NCI-H345 treated with DMSO at 0.1 percent for 48 hours (cell line): ENCODE measurements at regions not wholly inside any gene's neighbourhood (a gene's known extent, or its start where the extent isn't known, plus 50 kb on each side); places are given as distances from the start of the nearest gene placed in this dataset.

Experiments
- DNase-seq: peaks from one replicate; lab custom pipeline; 2025; ENCODE audit not compliant: unreplicated experiment; lab: John Stamatoyannopoulos, UW

DNA sequence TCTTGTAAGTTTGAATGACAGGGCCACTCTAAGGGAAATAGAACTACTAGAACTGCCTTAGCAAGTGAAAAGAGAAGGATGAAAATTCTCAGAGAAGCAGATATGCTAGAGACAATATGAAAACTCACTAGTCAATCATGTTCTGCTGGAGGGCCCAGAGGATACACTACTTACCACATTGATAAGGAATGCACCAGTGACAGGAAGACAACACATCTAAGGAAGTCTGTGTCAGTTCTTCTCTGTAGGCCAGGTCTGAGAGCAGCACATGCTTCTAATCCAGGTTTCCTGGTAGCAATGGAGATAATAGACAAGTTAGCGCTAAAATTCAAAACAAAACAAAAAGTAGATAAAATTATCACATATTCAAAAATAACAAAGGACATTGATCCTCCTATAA, 235.2 kb upstream of the AKR1E2 start:
- no peak for DNase-seq

- DNase-seq: no peak
Measured at GRCh38 chr10:4588824-4589223, 237.2 kb upstream of the AKR1E2 start.

GRCh38 chr10:4587466-4587865, 238.5 kb upstream of the AKR1E2 start:
- no peak for DNase-seq

DNA sequence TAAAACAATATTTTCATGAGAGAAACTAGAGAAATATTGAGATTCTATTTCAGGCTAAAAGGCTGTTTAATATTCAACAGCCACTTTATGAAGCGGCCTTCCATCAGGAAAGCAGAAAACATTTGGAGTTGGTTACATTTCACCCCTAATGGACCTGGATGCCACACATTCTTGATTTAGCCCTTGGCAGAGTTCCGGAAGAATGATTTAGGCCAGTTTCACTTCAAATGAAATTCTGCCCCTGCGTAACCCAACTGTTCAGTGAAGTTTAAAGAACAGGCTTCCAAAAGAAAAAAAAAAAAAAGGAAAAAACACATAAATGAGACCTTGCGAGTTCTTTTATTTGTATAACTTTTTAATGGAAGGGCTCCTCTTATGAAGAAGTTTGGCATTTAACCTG, 239.2 kb upstream of the AKR1E2 start:
- no peak for DNase-seq

DNA sequence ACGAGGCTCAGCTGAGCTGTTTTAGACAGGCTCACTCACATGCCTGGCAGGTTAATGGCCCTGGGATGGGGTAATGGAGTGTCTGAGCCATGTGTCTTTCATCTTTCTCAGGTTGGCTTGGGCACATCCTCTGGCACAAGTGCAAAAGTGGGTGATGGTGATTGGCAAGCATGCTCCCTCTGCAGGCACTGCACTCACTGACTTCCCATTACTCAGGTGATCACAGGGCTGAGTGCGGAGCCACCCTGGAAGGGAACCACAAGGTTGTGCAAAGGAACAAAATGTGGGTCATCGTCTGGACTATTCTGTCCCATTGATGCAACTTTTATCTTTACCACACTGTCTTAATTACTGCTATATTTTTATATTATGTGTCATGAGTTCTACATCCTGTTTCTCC, 244.1 kb upstream of the AKR1E2 start:
- no peak for DNase-seq

- DNase-seq: no peak
Measured at GRCh38 chr10:4579844-4580243, 246.2 kb upstream of the AKR1E2 start.

- no peak for DNase-seq
Measured at GRCh38 chr10:4576206-4576605, 249.8 kb upstream of the AKR1E2 start.

- no peak for DNase-seq
Measured at GRCh38 chr10:4569151-4569550, 256.9 kb upstream of the AKR1E2 start.

DNA sequence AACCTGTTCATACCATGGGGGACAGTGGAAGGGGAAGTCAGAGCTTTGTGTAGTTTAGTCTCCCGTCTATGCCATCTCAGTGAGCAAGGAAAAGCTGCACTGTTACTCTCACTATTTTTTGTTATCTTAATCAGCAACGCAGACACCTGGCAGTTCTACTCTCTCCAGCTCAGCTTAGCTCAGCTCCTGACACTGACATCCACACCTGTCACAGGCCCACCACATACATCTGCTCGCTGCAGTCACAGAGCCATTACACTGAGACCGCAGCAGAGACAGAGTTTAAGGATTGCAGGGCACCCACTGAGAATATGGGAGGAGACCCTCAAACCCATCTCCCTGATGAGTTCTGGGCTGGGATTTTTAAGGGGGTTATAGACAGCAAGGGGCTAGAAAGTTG, 257.3 kb upstream of the AKR1E2 start:
- no peak for DNase-seq

DNA sequence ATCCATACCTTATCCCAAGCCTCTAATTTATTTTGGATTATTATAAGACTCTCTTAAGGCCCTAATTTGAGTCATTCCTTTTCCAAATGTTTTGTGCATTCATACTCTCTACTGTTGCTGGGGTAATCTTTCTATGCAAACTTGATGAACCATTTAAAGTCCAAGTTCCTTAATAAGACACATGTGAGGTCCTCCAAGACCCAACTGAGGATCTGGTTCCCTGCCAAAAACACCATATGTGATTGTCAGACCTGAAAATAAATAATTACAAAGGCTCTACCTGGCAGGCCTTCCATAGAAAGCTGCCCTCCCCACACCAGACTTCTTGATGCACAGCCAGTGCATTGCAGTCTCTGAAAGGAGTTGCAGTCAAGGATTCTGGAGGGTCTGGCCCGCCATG, 257.9 kb upstream of the AKR1E2 start:
- DNase-seq: no peak

DNA sequence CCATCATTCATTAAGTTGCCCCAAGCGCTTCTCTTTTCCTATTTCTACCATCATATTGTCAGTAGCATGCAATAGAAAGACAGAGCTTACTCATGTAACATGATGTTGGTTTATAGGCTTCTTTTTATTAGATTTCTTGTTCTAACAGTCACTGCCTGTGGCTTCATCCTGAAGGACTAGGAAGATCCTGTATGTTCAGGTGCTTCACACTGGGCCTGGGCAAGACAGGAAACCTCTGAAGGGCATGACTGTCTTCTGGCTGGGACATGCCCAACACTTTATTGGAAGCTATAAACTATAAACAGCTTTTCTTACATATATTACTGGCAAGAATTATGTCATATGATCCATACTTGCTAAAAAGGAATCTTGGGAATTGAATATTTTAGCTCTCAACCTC, 258.4 kb upstream of the AKR1E2 start:
- no peak for DNase-seq

DNA sequence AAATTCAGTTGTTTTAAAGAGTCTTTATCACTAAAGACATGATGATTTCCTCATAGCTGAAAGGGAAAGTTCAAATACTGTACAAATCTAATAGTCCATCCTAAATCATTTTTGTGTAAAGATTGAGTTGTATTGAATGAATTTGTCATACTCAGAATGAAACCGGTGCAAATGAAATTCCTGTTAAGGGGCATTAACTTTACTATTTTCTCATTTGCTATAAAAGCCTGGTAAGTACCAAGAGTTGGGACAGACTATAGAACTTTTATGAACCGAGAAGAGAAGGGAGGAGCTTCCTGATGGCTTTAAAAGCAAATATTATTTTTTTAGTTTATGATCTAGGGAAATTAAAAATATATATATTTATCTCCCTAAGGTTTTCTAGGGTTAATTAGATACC, 260.0 kb upstream of the AKR1E2 start:
- no peak for DNase-seq

DNA sequence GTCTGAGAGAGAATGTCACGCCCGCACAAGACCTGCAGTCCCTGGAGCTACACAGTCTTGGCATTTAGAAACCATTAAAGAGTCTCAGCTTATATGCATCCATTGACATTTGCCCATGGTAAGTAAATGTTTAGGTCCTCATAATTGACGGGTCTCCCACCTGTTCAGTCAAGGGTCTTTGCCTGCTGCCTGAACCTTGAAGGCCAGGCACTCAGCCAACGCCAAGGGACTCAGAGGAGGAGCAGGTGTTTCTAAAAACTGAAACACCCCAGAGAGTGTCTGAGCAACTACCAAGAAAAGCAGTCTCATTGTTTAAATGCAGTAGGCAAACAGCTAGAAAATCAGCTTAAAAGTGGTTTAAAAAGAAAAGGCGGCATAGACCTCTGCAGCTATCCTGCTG, 264.7 kb upstream of the AKR1E2 start:
- DNase-seq: no peak

- no peak for DNase-seq
Measured at GRCh38 chr10:4557469-4557868, 268.5 kb upstream of the AKR1E2 start.

DNA sequence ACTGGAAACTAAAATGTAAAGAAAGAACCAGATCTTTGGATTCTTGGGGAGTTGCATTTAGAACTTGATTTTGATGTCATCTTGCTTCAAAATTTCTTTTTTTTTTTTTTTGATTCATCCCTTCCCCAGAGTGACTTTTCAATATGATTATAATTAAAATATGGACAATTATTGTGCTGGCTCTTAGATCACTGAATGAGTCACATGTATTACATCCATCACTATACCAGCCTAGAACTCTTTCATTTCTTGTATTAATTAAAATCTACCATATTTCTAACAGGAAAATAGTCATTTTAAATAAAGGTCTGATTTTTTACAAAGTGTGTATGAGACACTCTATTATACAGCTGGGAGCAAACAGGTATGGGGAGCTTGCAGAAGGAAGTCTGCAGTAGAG, 269.5 kb upstream of the AKR1E2 start:
- DNase-seq: no peak

- no peak for DNase-seq
Measured at GRCh38 chr10:4555920-4556319, 270.1 kb upstream of the AKR1E2 start.

DNA sequence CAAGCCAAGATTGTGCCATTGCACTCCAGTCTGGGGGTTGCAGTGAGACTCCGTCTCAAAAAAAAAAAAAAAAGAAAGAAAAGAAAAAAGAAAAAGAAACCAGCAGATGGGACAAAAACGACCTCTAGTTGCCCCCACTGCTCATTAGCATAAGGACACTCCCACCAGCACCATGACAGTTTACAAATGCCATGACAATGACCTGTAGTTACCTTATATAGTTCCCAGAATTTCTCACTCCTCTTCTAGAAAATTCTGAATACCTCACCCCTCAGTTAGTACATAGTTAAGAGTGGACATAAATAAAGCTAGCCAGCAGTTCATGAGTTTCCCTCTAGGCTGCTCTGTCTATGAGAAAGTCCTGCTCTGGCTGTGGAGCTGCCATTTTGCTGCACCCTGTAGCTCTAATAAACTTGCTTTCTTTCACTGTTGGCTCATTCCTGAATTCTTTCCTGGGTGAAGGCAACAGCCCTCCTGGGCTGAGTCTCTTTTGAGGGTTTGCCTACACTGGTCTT, 276.8 kb upstream of the AKR1E2 start:
- no peak for DNase-seq

- no peak for DNase-seq
Measured at GRCh38 chr10:4546931-4547330, 279.1 kb upstream of the AKR1E2 start.

GRCh38 chr10:4546500-4546899, 279.5 kb upstream of the AKR1E2 start:
- no peak for DNase-seq

DNA sequence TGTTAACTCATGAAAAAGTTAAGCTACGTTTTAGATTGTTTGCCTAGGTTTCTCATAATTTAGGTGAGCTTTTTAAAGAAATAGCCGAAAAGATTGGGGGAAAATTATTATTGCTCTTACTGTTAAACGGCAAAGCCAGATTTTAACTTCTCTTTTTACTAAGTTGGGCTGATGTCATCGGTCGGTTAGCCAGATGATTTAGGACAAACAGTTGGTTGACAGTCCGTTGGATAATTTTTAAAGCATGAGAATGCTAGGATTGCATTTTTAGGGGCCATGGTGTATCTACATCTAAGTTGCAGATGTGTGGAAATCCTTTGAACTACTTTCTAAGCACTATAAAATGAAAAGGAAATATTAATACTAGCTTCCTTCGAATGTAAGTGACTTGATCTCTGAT, 280.9 kb upstream of the AKR1E2 start:
- no peak for DNase-seq

DNA sequence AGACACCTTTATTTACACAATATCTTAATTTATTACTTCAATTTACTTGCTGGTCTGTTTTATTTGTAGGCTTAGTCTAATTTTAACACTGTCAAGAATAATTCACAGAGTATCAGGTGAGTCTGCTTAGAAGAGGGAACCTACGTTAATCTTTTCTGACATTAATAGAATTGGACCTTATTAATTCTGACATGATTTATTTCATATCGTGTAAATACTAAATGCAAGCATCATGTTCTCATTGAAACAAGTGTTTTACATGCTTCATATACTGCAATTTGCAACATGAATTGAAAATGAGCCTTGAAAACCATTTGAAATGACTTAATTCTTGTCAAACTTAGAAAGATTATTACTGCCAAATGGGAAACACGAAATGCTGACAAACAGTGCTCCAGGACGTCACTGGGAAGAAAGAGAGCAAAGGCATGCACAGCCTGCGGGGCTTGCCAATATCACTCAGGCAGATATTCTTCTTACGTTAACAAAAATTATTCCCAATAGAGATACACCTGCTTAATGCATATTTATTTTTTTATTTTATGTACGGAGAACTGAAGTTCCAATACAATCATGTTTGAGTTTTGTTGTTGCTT, 282.0 kb upstream of the AKR1E2 start:
- no peak for DNase-seq

- DNase-seq: no peak
Measured at GRCh38 chr10:4541292-4541691, 284.7 kb upstream of the AKR1E2 start.

- DNase-seq: no peak
Measured at GRCh38 chr10:4538016-4538415, 288.0 kb upstream of the AKR1E2 start.

DNA sequence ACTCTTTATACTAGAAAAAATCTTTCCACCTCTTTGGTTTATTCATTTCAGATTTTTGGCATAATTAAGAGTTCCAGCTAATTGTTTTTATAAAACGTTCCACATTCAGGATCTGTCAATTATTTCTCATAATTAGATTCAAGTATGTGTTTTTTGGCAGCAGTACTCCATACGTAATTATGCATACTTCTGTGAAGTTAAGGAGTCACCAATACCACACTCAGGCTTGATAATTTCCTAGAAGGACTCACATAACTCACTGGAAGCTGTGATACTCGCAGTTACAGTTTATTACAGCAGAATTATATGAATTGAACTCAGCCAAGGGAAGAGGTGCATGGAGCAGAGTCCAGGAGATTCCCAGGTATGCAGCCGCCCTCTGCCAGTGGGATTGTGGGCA, 290.5 kb upstream of the AKR1E2 start:
- DNase-seq: no peak
